Hepatocyte (in vitro differentiated cells): ENCODE measurements at regions not wholly inside any gene's neighbourhood (a gene's known extent, or its start where the extent isn't known, plus 50 kb on each side); places are given as distances from the start of the nearest gene placed in this dataset.
"Not testable (repeated sequence)": the region's sequence is repeated elsewhere in the genome, so short reads cannot be mapped to it uniquely, and the experiment has no call there.

Experiments
- CTCF ChIP-seq: fragments of 200-600 bp; sonication (generic); IDR thresholded peaks from 2 replicates; pipeline ENCODE4 v1.5.1; 2016; ENCODE audit warnings: antibody characterized with exemption, mild to moderate bottlenecking; ENCODE audit not compliant: poor library complexity
- EZH2 ChIP-seq: fragments of 200-600 bp; sonication (generic); IDR thresholded peaks from 2 replicates; pipeline ENCODE4 v1.6.1; 2016; ENCODE audit warnings: antibody characterized with exemption, mild to moderate bottlenecking, borderline replicate concordance
- EZH2phosphoT487 ChIP-seq: fragments of 200-600 bp; sonication (generic); IDR thresholded peaks from one replicate; pipeline ENCODE4 v1.6.1; 2018; ENCODE audit warnings: antibody characterized with exemption, mild to moderate bottlenecking, low read depth, moderate library complexity; ENCODE audit not compliant: unreplicated experiment, severe bottlenecking

DNA sequence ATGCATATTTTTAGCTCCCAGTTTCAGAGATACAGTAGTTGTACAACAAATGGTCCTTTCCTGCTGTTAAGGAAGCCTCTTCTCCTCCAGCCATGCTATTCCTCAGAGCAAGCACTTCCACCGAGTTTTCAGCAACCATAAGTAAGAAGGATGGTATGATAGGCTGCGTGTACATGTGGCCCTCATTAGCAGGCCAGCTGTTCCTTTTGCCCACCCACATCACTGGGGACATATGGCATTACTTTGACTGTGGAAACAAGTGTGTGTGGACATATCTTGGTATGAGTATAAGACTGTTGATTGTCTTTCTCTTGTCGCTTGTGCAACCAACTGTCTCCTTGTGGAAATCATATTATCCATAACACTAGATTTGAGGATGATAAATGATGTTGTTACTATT is 129.4 kb upstream of the ZNF717 start:
- TF ChIP-seq CTCF, EZH2, EZH2phosphoT487: not testable (repeated sequence)
